Testis (tissue), 2 donors: ENCODE measurements at regions not wholly inside any gene's neighbourhood (a gene's known extent, or its start where the extent isn't known, plus 50 kb on each side); places are given as distances from the start of the nearest gene placed in this dataset.

Experiments used
- DNase-seq: peaks from one replicate; pipeline ENCODE4 v3.0.0-alpha.2; 2019
- H3K27ac ChIP-seq, 2 donors: fragments of 200-600 bp; sonication (generic); one replicate each; pipeline ENCODE4 v1.5.1; 2019
- H3K27me3 ChIP-seq: fragments of 200-600 bp; sonication (generic); one replicate; pipeline ENCODE4 v1.5.1; 2019
- H3K36me3 ChIP-seq: fragments of 200-600 bp; sonication (generic); one replicate; pipeline ENCODE4 v1.5.1; 2017; ENCODE audit warnings: low read depth; ENCODE audit errors: missing control alignments
- H3K4me1 ChIP-seq: fragments of 200-600 bp; sonication (generic); one replicate; pipeline ENCODE4 v1.5.1; 2019
- H3K4me3 ChIP-seq, 2 donors: fragments of 200-600 bp; sonication (generic); one replicate each; pipeline ENCODE4 v1.5.1; 2017 to 2019
- H3K9me3 ChIP-seq: fragments of 200-600 bp; sonication (generic); one replicate; pipeline ENCODE4 v1.5.1; 2017
- CTCF ChIP-seq, 3 experiments: fragments of 450-650 bp in 2 of 3; fragments of 200-600 bp in 1 of 3; sonication (generic) in 1 of 3; IDR thresholded peaks; one replicate each; pipeline ENCODE4 v1.5.1; 2016 to 2019; ENCODE audit warnings: antibody characterized with exemption in 3 of 3, mild to moderate bottlenecking in 2 of 3, moderate library complexity in 1 of 3
- POLR2A ChIP-seq: fragments of 450-650 bp; IDR thresholded peaks from one replicate; pipeline ENCODE4 v1.6.1; 2017; ENCODE audit warnings: antibody characterized with exemption, mild to moderate bottlenecking, moderate library complexity
- WGBS, 2 donors: methylation state at CpG; one replicate each; pipeline ENCODE4 v1.1.5; 2018; 5-methylcytosine and 5-hydroxymethylcytosine counted together
- intact Hi-C: fragments of 100-400 bp; cut with DNase I; formaldehyde crosslinking; loops from one replicate; pipeline ENCODE4 v1.15.1; 2023; ENCODE audit warnings: low total_unique reads

DNA sequence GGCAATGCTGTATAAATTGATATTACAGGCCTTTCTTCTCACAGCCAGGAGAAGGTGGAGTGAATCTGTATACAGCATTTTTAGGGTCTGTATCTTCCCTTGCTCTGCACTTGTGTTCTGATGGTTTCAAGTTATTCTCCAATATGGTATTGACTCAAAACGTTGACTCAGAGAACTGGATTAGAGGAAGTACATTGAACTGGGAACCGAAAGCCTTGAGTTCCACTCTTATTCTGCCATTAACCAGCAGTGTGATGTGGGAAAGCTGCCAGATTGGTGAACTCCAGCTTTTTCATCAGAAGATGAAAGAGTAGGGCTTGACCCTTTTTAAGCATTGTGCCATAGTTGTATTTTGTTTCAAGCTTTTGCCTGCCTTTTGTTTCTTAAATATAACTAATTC, 167.7 kb downstream of the SPRY2 start:
- WGBS, 2 donors: 65 to 74% methylated on average over 2 of the region's 2 CpGs
- intact Hi-C loops: no loop called here

DNA sequence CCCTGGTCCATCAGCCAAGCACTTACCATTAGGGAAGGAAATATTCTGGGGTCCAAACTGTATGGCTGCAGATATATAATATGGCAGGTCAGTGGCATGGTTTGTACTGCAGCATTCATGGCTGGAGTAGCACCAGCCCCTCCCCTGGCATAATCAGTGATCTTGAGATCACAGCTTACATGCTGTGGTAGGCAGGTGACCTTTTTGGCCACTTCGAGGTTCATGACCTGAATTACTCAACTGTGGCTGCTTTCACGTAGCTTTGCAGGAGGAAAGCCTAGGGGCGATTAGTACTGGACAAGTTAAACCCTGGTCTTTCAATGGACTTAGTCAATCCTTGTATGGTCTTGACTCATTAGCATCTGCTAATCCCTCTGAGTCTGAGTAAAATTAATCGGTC, 169.8 kb downstream of the SPRY2 start:
- H3K36me3 ChIP-seq: no peaks in the 10 kb centered on the region
- no peak for DNase-seq
- TF ChIP-seq POLR2A (no peak), CTCF (IDR thresholded peaks at IDR 0.05) (no peak)
- H3K27ac ChIP-seq: no peak overlapping the region
- intact Hi-C loops: no loop called here
- no peaks in the 10 kb centered on the region for H3K9me3 ChIP-seq
- no peak overlapping the region for H3K4me3 ChIP-seq
- no peaks in the 10 kb centered on the region for H3K4me1 ChIP-seq
- H3K27me3 ChIP-seq: no peaks in the 10 kb centered on the region
- WGBS, 2 donors: 90 to 92% methylated on average over 4 of the region's 4 CpGs

More for the DNA sequence above, 167.7 kb downstream of the SPRY2 start:
- Histone ChIP-seq H3K36me3 (no peaks in the 10 kb centered on the region), H3K4me3 (no peak overlapping the region), H3K4me1 (no peaks in the 10 kb centered on the region), H3K9me3 (no peaks in the 10 kb centered on the region), H3K27me3 (no peaks in the 10 kb centered on the region), H3K27ac (no peak overlapping the region)
- DNase-seq: no peak
- TF ChIP-seq CTCF (IDR thresholded peaks at IDR 0.05): no peak
- no peak for TF ChIP-seq POLR2A

- no peaks in the 10 kb centered on the region for H3K4me1 ChIP-seq
- H3K36me3 ChIP-seq: no peaks in the 10 kb centered on the region
- WGBS, 2 donors: 74 to 89% methylated on average over 3 of the region's 3 CpGs
- H3K27ac ChIP-seq: no peak overlapping the region
- intact Hi-C loops: no loop called here
- no peaks in the 10 kb centered on the region for H3K27me3 ChIP-seq
- DNase-seq: no peak
- no peak overlapping the region for H3K4me3 ChIP-seq
- TF ChIP-seq POLR2A (no peak), CTCF (IDR thresholded peaks at IDR 0.05) (no peak)
- H3K9me3 ChIP-seq: no peaks in the 10 kb centered on the region
These were observed 172.7 kb downstream of the SPRY2 start for GRCh38 chr13:80168089-80168850.

DNA sequence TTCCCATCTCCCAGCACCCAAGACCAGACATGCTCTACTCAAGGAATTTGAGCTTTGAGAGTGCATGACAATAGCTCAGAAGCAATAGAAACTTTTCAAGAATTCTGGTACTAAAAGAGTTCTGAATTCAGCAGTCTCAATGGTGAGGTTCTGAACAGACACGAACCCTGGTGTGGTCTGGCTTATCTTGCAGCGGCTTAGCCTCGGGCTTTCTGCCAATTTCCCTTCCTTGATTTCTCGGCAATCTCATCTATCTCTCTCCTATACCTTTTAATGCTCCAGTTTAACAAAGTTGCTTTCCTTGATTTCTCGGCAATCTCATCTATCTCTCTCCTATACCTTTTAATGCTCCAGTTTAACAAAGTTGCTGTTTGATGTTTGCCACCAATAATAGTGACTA, 174.6 kb downstream of the SPRY2 start:
- H3K9me3 ChIP-seq: no peaks in the 10 kb centered on the region
- TF ChIP-seq CTCF (IDR thresholded peaks at IDR 0.05) (no peak), POLR2A (no peak)
- intact Hi-C loops: no loop called here
- no peak overlapping the region for H3K4me3 ChIP-seq
- H3K4me1 ChIP-seq: no peaks in the 10 kb centered on the region
- H3K36me3 ChIP-seq: no peaks in the 10 kb centered on the region
- DNase-seq: no peak
- H3K27ac ChIP-seq: no peak overlapping the region
- H3K27me3 ChIP-seq: no peaks in the 10 kb centered on the region
- 68 to 74% methylated on average over 5 of the region's 5 CpGs for WGBS, 2 donors

- H3K9me3 ChIP-seq: no peaks in the 10 kb centered on the region
- no peak overlapping the region for H3K27ac ChIP-seq
- DNase-seq: no peak
- WGBS, 2 donors: 86% methylated on average over 5 of the region's 5 CpGs
- TF ChIP-seq POLR2A (no peak), CTCF (IDR thresholded peaks at IDR 0.05) (no peak)
- H3K4me1 ChIP-seq: no peaks in the 10 kb centered on the region
- intact Hi-C loops: no loop called here
- H3K4me3 ChIP-seq: no peak overlapping the region
- H3K36me3 ChIP-seq: no peaks in the 10 kb centered on the region
- H3K27me3 ChIP-seq: no peaks in the 10 kb centered on the region
These were observed 176.5 kb downstream of the SPRY2 start for GRCh38 chr13:80164462-80164861.
